ENCODE measurements at regions not wholly inside any gene's neighbourhood (a gene's known extent, or its start where the extent isn't known, plus 50 kb on each side); places are given as distances from the start of the nearest gene placed in this dataset.

GRCh38 chr21:16978309-16978895, 534.4 kb upstream of the CXADR start:
- H3K4me3 ChIP-seq (ENCODE audit: low read depth, low read length): no peak overlapping the region
- no peak for TF ChIP-seq CTCF (IDR thresholded peaks at IDR 0.05; ENCODE audit: borderline replicate concordance, insufficient read depth, low read depth, low read length)

- no peak for TF ChIP-seq CTCF (IDR thresholded peaks at IDR 0.05; ENCODE audit: borderline replicate concordance, insufficient read depth, low read depth, low read length)
- no peak overlapping the region for H3K4me3 ChIP-seq (ENCODE audit: low read depth, low read length)
These were observed 533.3 kb upstream of the CXADR start for GRCh38 chr21:16979574-16979973.

- no peak for TF ChIP-seq CTCF (IDR thresholded peaks at IDR 0.05; ENCODE audit: borderline replicate concordance, insufficient read depth, low read depth, low read length)
These were observed 529.4 kb upstream of the CXADR start for GRCh38 chr21:16983420-16983819.

GRCh38 chr21:16992448-16992847, 520.4 kb upstream of the CXADR start:
- no peak overlapping the region for H3K4me3 ChIP-seq (ENCODE audit: low read depth, low read length)
- no peak for TF ChIP-seq CTCF (IDR thresholded peaks at IDR 0.05; ENCODE audit: borderline replicate concordance, insufficient read depth, low read depth, low read length)

More at GRCh38 chr21:16983420-16983819, 529.4 kb upstream of the CXADR start:
- no peak overlapping the region for H3K4me3 ChIP-seq (ENCODE audit: low read depth, low read length)

- TF ChIP-seq CTCF (IDR thresholded peaks at IDR 0.05; ENCODE audit: borderline replicate concordance, insufficient read depth, low read depth, low read length): no peak
- H3K4me3 ChIP-seq (ENCODE audit: low read depth, low read length): no peak overlapping the region
These were observed 519.3 kb upstream of the CXADR start for GRCh38 chr21:16993416-16994038.

GRCh38 chr21:17002594-17003257, 510.1 kb upstream of the CXADR start:
- H3K4me3 ChIP-seq (ENCODE audit: low read depth, low read length): no peak overlapping the region
- no peak for TF ChIP-seq CTCF (IDR thresholded peaks at IDR 0.05; ENCODE audit: borderline replicate concordance, insufficient read depth, low read depth, low read length)

- H3K4me3 ChIP-seq (ENCODE audit: low read depth, low read length): no peak overlapping the region
- no peak for TF ChIP-seq CTCF (IDR thresholded peaks at IDR 0.05; ENCODE audit: borderline replicate concordance, insufficient read depth, low read depth, low read length)
These were observed 509.6 kb upstream of the CXADR start for GRCh38 chr21:17003258-17003615.
